Thymus (tissue), 11 donors: ENCODE measurements at regions not wholly inside any gene's neighbourhood (a gene's known extent, or its start where the extent isn't known, plus 50 kb on each side); places are given as distances from the start of the nearest gene placed in this dataset.

Source experiments
- DNase-seq, 9 donors: peaks; one replicate each; pipeline ENCODE4 v3.0.0-alpha.2; 2013; ENCODE audit warnings: low spot score in 9 of 9, low read depth in 6 of 9, missing footprints in 1 of 9
- H3K27ac ChIP-seq, 2 donors: one replicate each; pipeline ENCODE4 v1.5.1; 2013; ENCODE audit warnings: control low read depth in 1 of 2, low read depth in 1 of 2, low read length in 1 of 2, mild to moderate bottlenecking in 1 of 2, moderate library complexity in 1 of 2
- H3K27me3 ChIP-seq, 2 donors: one replicate each; pipeline ENCODE4 v1.5.1; 2013; ENCODE audit warnings: low read length in 1 of 2; ENCODE audit not compliant: control insufficient read depth in 2 of 2, insufficient read depth in 1 of 2
- H3K36me3 ChIP-seq, 2 donors: one replicate each; pipeline ENCODE4 v1.5.1; 2013; ENCODE audit warnings: low read length in 1 of 2, mild to moderate bottlenecking in 1 of 2, moderate library complexity in 1 of 2; ENCODE audit not compliant: control insufficient read depth in 2 of 2, insufficient read depth in 2 of 2
- H3K4me1 ChIP-seq, 2 donors: one replicate each; pipeline ENCODE4 v1.5.1; 2013; ENCODE audit warnings: low read length in 2 of 2; ENCODE audit not compliant: control insufficient read depth in 2 of 2, insufficient read depth in 2 of 2
- H3K4me3 ChIP-seq, 2 donors: one replicate each; pipeline ENCODE4 v1.5.1; 2013; ENCODE audit warnings: low read length in 2 of 2, control low read depth in 1 of 2, mild to moderate bottlenecking in 1 of 2
- H3K9me3 ChIP-seq, 2 donors: one replicate each; pipeline ENCODE4 v1.5.1; 2013; ENCODE audit warnings: low read length in 1 of 2, mild to moderate bottlenecking in 1 of 2; ENCODE audit not compliant: control insufficient read depth in 2 of 2, insufficient read depth in 1 of 2
- WGBS: extraction: QIAGEN DNeasy Blood & Tissue Kit; methylation state at CpG from one replicate; pipeline ENCODE4 v1.1.7; 2013; 5-methylcytosine and 5-hydroxymethylcytosine counted together
- donor health status: healthy.

- DNase-seq, result no peak
- H3K36me3 ChIP-seq, result no peaks in the 10 kb centered on the region
- no peak overlapping the region for H3K4me3 ChIP-seq
- peaks cover 0 to 2% of the 10 kb centered on the region in 2 donors for H3K9me3 ChIP-seq
- no peak overlapping the region for H3K27ac ChIP-seq
- WGBS, result 95% methylated on average over 7 of the region's 7 CpGs
- H3K4me1 ChIP-seq, result peaks cover 0 to 7% of the 10 kb centered on the region in 2 donors
- H3K27me3 ChIP-seq, result no peaks in the 10 kb centered on the region
Measured at GRCh38 chr10:61163403-61163802, 219.4 kb upstream of the RHOBTB1 start.

- no peak for DNase-seq
Measured at GRCh38 chr10:61160253-61160652, 216.3 kb upstream of the RHOBTB1 start.

GRCh38 chr10:61159253-61159652 lies 215.3 kb upstream of the RHOBTB1 start:
- DNase-seq, result no peak

More at GRCh38 chr10:61160253-61160652, 216.3 kb upstream of the RHOBTB1 start:
- peaks cover 0 to 7% of the 10 kb centered on the region in 2 donors for H3K4me1 ChIP-seq
- H3K27me3 ChIP-seq, result no peaks in the 10 kb centered on the region
- peaks cover 0 to 2% of the 10 kb centered on the region in 2 donors for H3K9me3 ChIP-seq
- WGBS, result 98% methylated on average over 4 of the region's 4 CpGs
- H3K36me3 ChIP-seq, result no peaks in the 10 kb centered on the region
- no peak overlapping the region for H3K27ac ChIP-seq
- H3K4me3 ChIP-seq, result no peak overlapping the region

GRCh38 chr10:61157182-61157581 lies 213.2 kb upstream of the RHOBTB1 start:
- Histone ChIP-seq H3K27ac (no peak overlapping the region), H3K36me3 (no peaks in the 10 kb centered on the region), H3K9me3 (peaks cover 0 to 2% of the 10 kb centered on the region in 2 donors), H3K4me1 (peaks cover 0 to 7% of the 10 kb centered on the region in 2 donors), H3K4me3 (no peak overlapping the region), H3K27me3 (no peaks in the 10 kb centered on the region)
- WGBS, result 93% methylated on average over 8 of the region's 8 CpGs
- DNase-seq, result no peak

More at GRCh38 chr10:61159253-61159652, 215.3 kb upstream of the RHOBTB1 start:
- Histone ChIP-seq H3K27me3 (no peaks in the 10 kb centered on the region), H3K9me3 (peaks cover 0 to 2% of the 10 kb centered on the region in 2 donors), H3K4me3 (no peak overlapping the region), H3K27ac (no peak overlapping the region), H3K4me1 (peaks cover 0 to 7% of the 10 kb centered on the region in 2 donors), H3K36me3 (no peaks in the 10 kb centered on the region)
- WGBS, result 85% methylated on average over 2 of the region's 2 CpGs

- Histone ChIP-seq H3K4me1 (no peaks in the 10 kb centered on the region), H3K27ac (no peak overlapping the region), H3K9me3 (no peaks in the 10 kb centered on the region), H3K27me3 (no peaks in the 10 kb centered on the region), H3K4me3 (no peak overlapping the region), H3K36me3 (no peaks in the 10 kb centered on the region)
- WGBS, result 81% methylated on average over 3 of the region's 3 CpGs
- no peak for DNase-seq
Measured at GRCh38 chr10:61153771-61154170, 209.8 kb upstream of the RHOBTB1 start.

GRCh38 chr10:61151059-61151458 lies 207.1 kb upstream of the RHOBTB1 start:
- Histone ChIP-seq H3K4me3 (no peak overlapping the region), H3K36me3 (no peaks in the 10 kb centered on the region), H3K9me3 (no peaks in the 10 kb centered on the region), H3K4me1 (no peaks in the 10 kb centered on the region), H3K27me3 (no peaks in the 10 kb centered on the region), H3K27ac (no peak overlapping the region)
- 92% methylated on average over 1 of the region's 1 CpG for WGBS
- DNase-seq, result no peak

GRCh38 chr10:61148451-61148850 lies 204.5 kb upstream of the RHOBTB1 start:
- H3K36me3 ChIP-seq, result no peaks in the 10 kb centered on the region
- H3K27ac ChIP-seq, result no peak overlapping the region
- H3K4me3 ChIP-seq, result no peak overlapping the region
- H3K9me3 ChIP-seq, result no peaks in the 10 kb centered on the region
- H3K4me1 ChIP-seq, result no peaks in the 10 kb centered on the region
- DNase-seq, result no peak
- no peaks in the 10 kb centered on the region for H3K27me3 ChIP-seq

GRCh38 chr10:61142987-61143386 lies 199.0 kb upstream of the RHOBTB1 start:
- 92% methylated on average over 1 of the region's 1 CpG for WGBS
- no peak overlapping the region for H3K27ac ChIP-seq
- H3K36me3 ChIP-seq, result no peaks in the 10 kb centered on the region
- no peak overlapping the region for H3K4me3 ChIP-seq
- H3K9me3 ChIP-seq, result no peaks in the 10 kb centered on the region
- H3K4me1 ChIP-seq, result no peaks in the 10 kb centered on the region
- no peaks in the 10 kb centered on the region for H3K27me3 ChIP-seq
- no peak for DNase-seq

GRCh38 chr10:61140765-61141392 lies 196.9 kb upstream of the RHOBTB1 start:
- peak in 8 of 9 donors; percentile 19 to 70 (median 38) for DNase-seq
- H3K9me3 ChIP-seq, result no peaks in the 10 kb centered on the region
- no peaks in the 10 kb centered on the region for H3K36me3 ChIP-seq
- WGBS, result 62% methylated on average over 7 of the region's 7 CpGs
- H3K4me1 ChIP-seq, result no peaks in the 10 kb centered on the region
- H3K27ac ChIP-seq, result no peak overlapping the region
- H3K27me3 ChIP-seq, result no peaks in the 10 kb centered on the region
- H3K4me3 ChIP-seq, result no peak overlapping the region
